H1 (cell line): ENCODE measurements at regions not wholly inside any gene's neighbourhood (a gene's known extent, or its start where the extent isn't known, plus 50 kb on each side); places are given as distances from the start of the nearest gene placed in this dataset.

ENCODE experiments used
- CTCF ChIA-PET: fragments of 300-600 bp; sonication (Branson Sonifier 250); formaldehyde crosslinking; loops from one replicate; lab custom pipeline; 2021; ENCODE audit not compliant: partially characterized antibody; lab: Charles Lee
- POLR2A ChIA-PET: fragments of 300-600 bp; sonication (Branson Sonifier 250); formaldehyde crosslinking; loops from one replicate; lab custom pipeline; 2021; ENCODE audit warnings: inconsistent platforms; ENCODE audit not compliant: partially characterized antibody; lab: Charles Lee
- DNase-seq, 2 experiments: peaks; one replicate each; pipeline versions ENCODE4 v3.0.0 to v3.0.0-alpha.2; 2010 to 2022; ENCODE audit warnings: low spot score in 2 of 2, low read depth in 1 of 2, mixed read lengths in 1 of 2
- FAIRE-seq: peaks from 2 replicates; lab custom pipeline; 2011; peaks lifted over from hg19 to GRCh38; lab: Jason Lieb, UNC
- H2AFZ ChIP-seq: 2 replicates; pipeline ENCODE4 v1.8.1; 2012; ENCODE audit warnings: low read length, inconsistent platforms
- H2AK5ac ChIP-seq: 2 replicates; pipeline ENCODE4 v1.6.1; 2013; ENCODE audit warnings: low read depth, low read length
- H2BK120ac ChIP-seq: replicated peaks from 2 replicates; pipeline ENCODE3; 2013; ENCODE audit warnings: low read depth, low read length, inconsistent platforms
- H2BK12ac ChIP-seq: 2 replicates; pipeline ENCODE4 v1.6.1; 2013; ENCODE audit warnings: low read depth, low read length
- H2BK15ac ChIP-seq: 2 replicates; pipeline ENCODE4 v1.6.1; 2013; ENCODE audit warnings: low read length
- H2BK20ac ChIP-seq: 2 replicates; pipeline ENCODE4 v1.6.1; 2013; ENCODE audit warnings: low read length
- H2BK5ac ChIP-seq: 2 replicates; pipeline ENCODE4 v1.6.1; 2013; ENCODE audit warnings: low read depth, low read length
- H3K14ac ChIP-seq: 2 replicates; pipeline ENCODE4 v1.6.1; 2013; ENCODE audit warnings: inconsistent platforms; ENCODE audit not compliant: insufficient read length
- H3K18ac ChIP-seq: 2 replicates; pipeline ENCODE4 v1.6.1; 2013; ENCODE audit warnings: low read length; ENCODE audit errors: extremely low read depth
- H3K23ac ChIP-seq: 2 replicates; pipeline ENCODE4 v1.6.1; 2013; ENCODE audit warnings: inconsistent platforms; ENCODE audit not compliant: insufficient read length
- H3K23me2 ChIP-seq: 2 replicates; pipeline ENCODE4 v1.6.1; 2013; ENCODE audit warnings: low read depth, low read length
- H3K27ac ChIP-seq: 2 replicates; pipeline ENCODE4 v1.6.1; 2011; ENCODE audit warnings: low read depth, low read length, inconsistent platforms
- H3K27me3 ChIP-seq, 4 experiments: replicated peaks in 1 of 4; 1 replicate in 1 of 4; 2 replicates in 3 of 4; pipeline versions ENCODE4 v1.6.1 to v1.8.1; 2011 to 2013; ENCODE audit warnings: low read length in 3 of 4, mild to moderate bottlenecking in 3 of 4, inconsistent platforms in 2 of 4, mixed read lengths in 2 of 4, moderate library complexity in 1 of 4; ENCODE audit not compliant: control insufficient read depth in 3 of 4, insufficient read depth in 3 of 4; ENCODE audit errors: extremely low read depth in 1 of 4
- H3K36me3 ChIP-seq, 4 experiments: 2 replicates each; pipeline versions ENCODE4 v1.6.1 to v1.8.1; 2011 to 2013; ENCODE audit warnings: mild to moderate bottlenecking in 4 of 4, low read length in 3 of 4, moderate library complexity in 2 of 4, control low read depth in 1 of 4, inconsistent platforms in 1 of 4; ENCODE audit not compliant: insufficient read depth in 4 of 4, control insufficient read depth in 2 of 4
- H3K4ac ChIP-seq: replicated peaks from 2 replicates; pipeline ENCODE3; 2013; ENCODE audit warnings: low read length, low read depth, mixed read lengths, inconsistent platforms; ENCODE audit not compliant: insufficient read length
- H3K4me1 ChIP-seq, 4 experiments: replicated peaks in 1 of 4; 1 replicate in 1 of 4; 2 replicates in 3 of 4; pipeline versions ENCODE4 v1.6.1 to v1.8.1; 2011 to 2013; ENCODE audit warnings: low read length in 3 of 4, inconsistent platforms in 2 of 4, mixed read lengths in 1 of 4; ENCODE audit not compliant: insufficient read depth in 4 of 4, control insufficient read depth in 3 of 4
- H3K4me2 ChIP-seq, 2 experiments: 2 replicates each; pipeline versions ENCODE4 v1.6.1 to v1.8.1; 2011 to 2013; ENCODE audit warnings: low read depth in 2 of 2, low read length in 2 of 2, control low read depth in 1 of 2, inconsistent platforms in 1 of 2, mild to moderate bottlenecking in 1 of 2; ENCODE audit not compliant: insufficient read depth in 1 of 2
- H3K4me3 ChIP-seq, 4 experiments: fragments of 200-600, 300-600 bp in 1 of 4; sonication (generic), shearing (Covaris generic), sonication (Bioruptor Twin) in 1 of 4; 2 replicates each; pipeline versions ENCODE4 v1.5.1 to v1.8.1; 2011 to 2016; ENCODE audit warnings: low read length in 4 of 4, low read depth in 3 of 4, control low read depth in 2 of 4, inconsistent platforms in 2 of 4, mild to moderate bottlenecking in 2 of 4, mixed read lengths in 1 of 4, moderate library complexity in 1 of 4; ENCODE audit not compliant: insufficient read depth in 2 of 4; ENCODE audit errors: extremely low read depth in 1 of 4
- H3K56ac ChIP-seq: replicated peaks from 2 replicates; pipeline ENCODE3; 2013; ENCODE audit warnings: low read depth, mild to moderate bottlenecking, mixed read lengths, low read length, inconsistent platforms; ENCODE audit not compliant: insufficient read length
- H3K79me1 ChIP-seq: 2 replicates; pipeline ENCODE4 v1.6.1; 2013; ENCODE audit warnings: low read depth, low read length, control low read depth
- H3K79me2 ChIP-seq, 2 experiments: 2 replicates each; pipeline versions ENCODE4 v1.6.1 to v1.8.1; 2012 to 2013; ENCODE audit warnings: low read length in 2 of 2, mild to moderate bottlenecking in 2 of 2, inconsistent platforms in 1 of 2; ENCODE audit not compliant: insufficient read depth in 2 of 2, control insufficient read depth in 1 of 2
- H3K9ac ChIP-seq, 4 experiments: replicated peaks in 1 of 4; 1 replicate in 1 of 4; 2 replicates in 3 of 4; pipeline versions ENCODE4 v1.6.1 to v1.8.1; 2011 to 2013; ENCODE audit warnings: low read depth in 3 of 4, low read length in 3 of 4, control low read depth in 2 of 4, mild to moderate bottlenecking in 2 of 4, moderate library complexity in 2 of 4, inconsistent platforms in 1 of 4; ENCODE audit errors: extremely low read depth in 1 of 4
- H3K9me3 ChIP-seq, 2 experiments: 2 replicates each; pipeline versions ENCODE4 v1.6.1 to v1.8.1; 2012 to 2013; ENCODE audit warnings: mild to moderate bottlenecking in 2 of 2, moderate library complexity in 2 of 2, control low read depth in 1 of 2, inconsistent platforms in 1 of 2, low read depth in 1 of 2, low read length in 1 of 2, mixed read lengths in 1 of 2; ENCODE audit not compliant: insufficient read depth in 2 of 2
- H4K20me1 ChIP-seq, 2 experiments: replicated peaks in 1 of 2; 2 replicates each; pipeline versions ENCODE3 to v1.8.1; 2011 to 2013; ENCODE audit warnings: inconsistent platforms in 2 of 2, low read length in 2 of 2, mild to moderate bottlenecking in 1 of 2; ENCODE audit not compliant: insufficient read depth in 2 of 2, control insufficient read depth in 1 of 2
- H4K5ac ChIP-seq: 2 replicates; pipeline ENCODE4 v1.6.1; 2013; ENCODE audit warnings: low read length, low read depth, mixed read lengths, inconsistent platforms; ENCODE audit not compliant: insufficient read length
- H4K8ac ChIP-seq: 2 replicates; pipeline ENCODE4 v1.8.0; 2013; ENCODE audit warnings: mild to moderate bottlenecking, moderate library complexity, low read length, inconsistent platforms; ENCODE audit not compliant: insufficient read depth; ENCODE audit errors: extremely low read depth
- H4K91ac ChIP-seq: replicated peaks from 2 replicates; pipeline ENCODE3; 2013; ENCODE audit warnings: low read length, mixed read lengths, inconsistent platforms; ENCODE audit not compliant: insufficient read length
- ATF2 ChIP-seq: IDR thresholded peaks from 2 replicates; pipeline ENCODE4 v1.6.1; 2012; ENCODE audit warnings: low read length, inconsistent platforms
- CREB1 ChIP-seq: IDR thresholded peaks from 2 replicates; pipeline ENCODE4 v1.6.1; 2012; ENCODE audit warnings: inconsistent platforms
- GABPA ChIP-seq: IDR thresholded peaks from 2 replicates; pipeline ENCODE4 v1.6.1; 2011; ENCODE audit warnings: mild to moderate bottlenecking, low read length, moderate library complexity, borderline replicate concordance; ENCODE audit not compliant: insufficient read depth
- MAFK ChIP-seq: IDR thresholded peaks from 2 replicates; pipeline ENCODE4 v1.6.1; 2012; ENCODE audit warnings: low read depth, mild to moderate bottlenecking, improper control_type of control experiment, low read length
- PHF8 ChIP-seq: fragments of 200-600 bp; sonication (generic); conservative IDR thresholded peaks from 2 replicates; pipeline ENCODE4 v1.7.1; 2012; ENCODE audit warnings: low read depth, mild to moderate bottlenecking, inconsistent platforms, low read length, moderate library complexity
- POU5F1 ChIP-seq: IDR thresholded peaks from 2 replicates; pipeline ENCODE4 v1.6.1; 2011; ENCODE audit warnings: low read depth, mild to moderate bottlenecking, low read length, moderate library complexity
- SP1 ChIP-seq: IDR thresholded peaks from 2 replicates; pipeline ENCODE4 v1.6.1; 2011; ENCODE audit warnings: low read depth, low read length
- WGBS, 2 experiments: shearing (Covaris generic) in 1 of 2; methylation state at CpG; one replicate each; pipeline versions ENCODE4 v1.1.6 to v1.1.7; 2013 to 2015; ENCODE audit warnings: low lambda C conversion rate in 2 of 2, mixed read lengths in 2 of 2, inconsistent platforms in 1 of 2, low coverage in 1 of 2, missing lambda C conversion rate in 1 of 2; ENCODE audit not compliant: insufficient replicate concordance in 2 of 2, insufficient coverage in 1 of 2, insufficient read length in 1 of 2; ENCODE audit errors: extremely low coverage in 1 of 2, missing lambda C conversion rate in 1 of 2; 5-methylcytosine and 5-hydroxymethylcytosine counted together
- TF ChIP-seq, protein P1 (sequence below): IDR thresholded peaks from 2 replicates; pipeline ENCODE4 v1.6.1; 2012; ENCODE audit warnings: inconsistent platforms

DNA sequence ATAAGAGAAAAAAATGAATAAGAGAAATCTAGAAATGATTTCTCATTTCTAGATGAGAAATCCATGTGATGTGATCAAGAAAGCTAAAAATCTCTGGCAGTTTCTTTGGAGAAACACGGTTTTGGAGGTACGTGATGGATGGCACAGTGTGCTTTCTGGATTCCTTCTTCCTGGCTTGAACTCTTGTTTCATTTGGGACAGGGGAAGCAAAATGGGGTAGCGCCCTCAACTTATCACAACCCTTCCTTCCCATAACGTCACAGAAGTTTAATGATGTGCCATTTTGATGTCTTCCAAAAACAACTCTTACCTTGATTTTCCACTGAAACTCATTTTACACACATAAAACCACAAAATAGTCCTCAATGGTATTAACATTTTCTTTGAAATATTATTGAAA lies 1037.3 kb downstream of the ROBO2 start:
- no peak overlapping the region for H4K8ac ChIP-seq
- no peaks in the 10 kb centered on the region for H3K4me1 ChIP-seq
- H2BK120ac ChIP-seq, result no peak overlapping the region
- H3K9ac ChIP-seq, result no peak overlapping the region
- no peak overlapping the region for H3K27ac ChIP-seq
- H3K56ac ChIP-seq, result no peak overlapping the region
- H3K23ac ChIP-seq, result no peak overlapping the region
- H2BK15ac ChIP-seq, result no peak overlapping the region
- H2AK5ac ChIP-seq, result no peak overlapping the region
- CTCF ChIA-PET, result no interaction called here
- no peak overlapping the region for H3K4me3 ChIP-seq
- H4K20me1 ChIP-seq, result no peaks in the 10 kb centered on the region
- H3K14ac ChIP-seq, result no peak overlapping the region
- no peaks in the 10 kb centered on the region; the same call in 1 of the 2 replicates for H3K23me2 ChIP-seq
- H3K18ac ChIP-seq, result no peak overlapping the region
- H3K79me2 ChIP-seq, result no peaks in the 10 kb centered on the region
- H3K36me3 ChIP-seq, result no peaks in the 10 kb centered on the region
- no peak overlapping the region for H3K4ac ChIP-seq
- no peak overlapping the region for H3K4me2 ChIP-seq
- H4K91ac ChIP-seq, result no peak overlapping the region
- no peak for FAIRE-seq
- WGBS, 2 experiments, result 94% methylated on average over 4 of the region's 4 CpGs; no CpG with 5 or more reads in 1 of the 2 experiments
- no peak overlapping the region for H4K5ac ChIP-seq
- H2BK5ac ChIP-seq, result no peak overlapping the region
- POLR2A ChIA-PET, result no interaction called here
- no peaks in the 10 kb centered on the region for H3K79me1 ChIP-seq
- no peaks in the 10 kb centered on the region for H3K27me3 ChIP-seq
- DNase-seq, result no peak
- H2BK12ac ChIP-seq, result no peak overlapping the region
- no peak overlapping the region for H2BK20ac ChIP-seq
- TF ChIP-seq ATF2, result no peak
- no peak for TF ChIP-seq MAFK
- TF ChIP-seq, protein P1, sequence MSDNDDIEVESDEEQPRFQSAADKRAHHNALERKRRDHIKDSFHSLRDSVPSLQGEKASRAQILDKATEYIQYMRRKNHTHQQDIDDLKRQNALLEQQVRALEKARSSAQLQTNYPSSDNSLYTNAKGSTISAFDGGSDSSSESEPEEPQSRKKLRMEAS, result no peak
- no peak for TF ChIP-seq CREB1
- TF ChIP-seq POU5F1, result no peak
- no peak for TF ChIP-seq SP1
- TF ChIP-seq PHF8, result no peak
- TF ChIP-seq GABPA, result no peak
- no peak overlapping the region; the same call in 1 of the 2 replicates for H2AFZ ChIP-seq
- H3K9me3 ChIP-seq, result no peaks in the 10 kb centered on the region
